HUES64 (cell line): ENCODE measurements at regions not wholly inside any gene's neighbourhood (a gene's known extent, or its start where the extent isn't known, plus 50 kb on each side); places are given as distances from the start of the nearest gene placed in this dataset.

Experiments
- H3K27ac ChIP-seq: 2 replicates; pipeline ENCODE4 v1.7.0; 2013; ENCODE audit warnings: low read depth, low read length, inconsistent platforms
- H3K27me3 ChIP-seq: 2 replicates; pipeline ENCODE4 v1.6.1; 2013; ENCODE audit warnings: mild to moderate bottlenecking, low read length; ENCODE audit not compliant: insufficient read depth
- H3K36me3 ChIP-seq: 2 replicates; pipeline ENCODE4 v1.6.1; 2013; ENCODE audit warnings: mild to moderate bottlenecking, low read length; ENCODE audit not compliant: insufficient read depth
- H3K4me1 ChIP-seq: 2 replicates; pipeline ENCODE4 v1.6.1; 2013; ENCODE audit warnings: mild to moderate bottlenecking, low read length, moderate library complexity; ENCODE audit not compliant: insufficient read depth
- H3K4me3 ChIP-seq: 2 replicates; pipeline ENCODE4 v1.5.1; 2013; ENCODE audit warnings: mild to moderate bottlenecking, low read length, moderate library complexity
- H3K9ac ChIP-seq: 2 replicates; pipeline ENCODE4 v1.6.1; 2013; ENCODE audit warnings: mild to moderate bottlenecking, low read depth, low read length
- H3K9me3 ChIP-seq: 2 replicates; pipeline ENCODE4 v1.6.1; 2013; ENCODE audit warnings: low read depth, low read length; ENCODE audit not compliant: insufficient read depth
- WGBS: fragments of 150-250, 120-280 bp; methylation state at CpG from one replicate; pipeline ENCODE4 v1.1.7; 2013; ENCODE audit warnings: missing lambda C conversion rate; 5-methylcytosine and 5-hydroxymethylcytosine counted together

GRCh38 chr14:51400139-51400538, 160.1 kb downstream of the TMX1 start:
- whole genome bisulfite sequencing: 76% methylated on average over 2 of the region's 2 CpGs
- Histone ChIP-seq H3K4me1 (peaks cover 8% of the 10 kb centered on the region; the same call in 1 of the 2 replicates), H3K4me3 (no peak overlapping the region), H3K27ac (no peak overlapping the region), H3K36me3 (no peaks in the 10 kb centered on the region), H3K9me3 (no peaks in the 10 kb centered on the region), H3K9ac (no peak overlapping the region), H3K27me3 (no peaks in the 10 kb centered on the region)

- 97% methylated on average over 2 of the region's 2 CpGs for WGBS
- H3K36me3 ChIP-seq: no peaks in the 10 kb centered on the region
- H3K9me3 ChIP-seq: no peaks in the 10 kb centered on the region
- H3K9ac ChIP-seq: no peak overlapping the region
- H3K27me3 ChIP-seq: no peaks in the 10 kb centered on the region
- H3K4me3 ChIP-seq: no peak overlapping the region
- no peak overlapping the region for H3K27ac ChIP-seq
- H3K4me1 ChIP-seq: no peaks in the 10 kb centered on the region
These were observed 161.2 kb downstream of the TMX1 start for GRCh38 chr14:51401272-51401671.

GRCh38 chr14:51401756-51402155, 161.7 kb downstream of the TMX1 start:
- Histone ChIP-seq H3K9ac (no peak overlapping the region), H3K4me3 (no peak overlapping the region), H3K9me3 (no peaks in the 10 kb centered on the region), H3K36me3 (no peaks in the 10 kb centered on the region), H3K4me1 (no peaks in the 10 kb centered on the region), H3K27ac (no peak overlapping the region), H3K27me3 (no peaks in the 10 kb centered on the region)
- 90% methylated on average over 2 of the region's 2 CpGs for WGBS

- Histone ChIP-seq H3K27ac (no peak overlapping the region), H3K9me3 (no peaks in the 10 kb centered on the region), H3K36me3 (no peaks in the 10 kb centered on the region), H3K27me3 (no peaks in the 10 kb centered on the region), H3K4me3 (no peak overlapping the region), H3K4me1 (peaks cover 6% of the 10 kb centered on the region; the same call in 1 of the 2 replicates), H3K9ac (no peak overlapping the region)
- WGBS: 58% methylated on average over 3 of the region's 3 CpGs
These were observed 170.8 kb downstream of the TMX1 start for GRCh38 chr14:51410897-51411296.

- H3K4me3 ChIP-seq: no peak overlapping the region
- peaks cover 4% of the 10 kb centered on the region; the same call in 1 of the 2 replicates for H3K4me1 ChIP-seq
These were observed 179.6 kb downstream of the TMX1 start for GRCh38 chr14:51419685-51420084.

GRCh38 chr14:51422704-51423103, 182.7 kb downstream of the TMX1 start:
- no peaks in the 10 kb centered on the region for H3K27me3 ChIP-seq
- WGBS: 96% methylated on average over 3 of the region's 3 CpGs
- peaks cover 19% of the 10 kb centered on the region for H3K9me3 ChIP-seq
- peaks cover 4% of the 10 kb centered on the region; the same call in 1 of the 2 replicates for H3K4me1 ChIP-seq
- H3K36me3 ChIP-seq: no peaks in the 10 kb centered on the region
- H3K9ac ChIP-seq: no peak overlapping the region
- H3K4me3 ChIP-seq: no peak overlapping the region
- no peak overlapping the region for H3K27ac ChIP-seq

More at GRCh38 chr14:51419685-51420084, 179.6 kb downstream of the TMX1 start:
- no peak overlapping the region for H3K27ac ChIP-seq
- 95% methylated on average over 7 of the region's 7 CpGs for WGBS
- H3K9me3 ChIP-seq: peaks cover 19% of the 10 kb centered on the region
- no peaks in the 10 kb centered on the region for H3K36me3 ChIP-seq
- H3K27me3 ChIP-seq: no peaks in the 10 kb centered on the region
- H3K9ac ChIP-seq: no peak overlapping the region

- 87% methylated on average over 3 of the region's 3 CpGs for WGBS
- Histone ChIP-seq H3K27ac (no peak overlapping the region), H3K27me3 (no peaks in the 10 kb centered on the region), H3K4me1 (peaks cover 4% of the 10 kb centered on the region; the same call in 1 of the 2 replicates), H3K9me3 (peaks cover 13% of the 10 kb centered on the region), H3K36me3 (no peaks in the 10 kb centered on the region), H3K9ac (no peak overlapping the region), H3K4me3 (no peak overlapping the region)
These were observed 184.0 kb downstream of the TMX1 start for GRCh38 chr14:51424041-51424440.

- no peak overlapping the region for H3K27ac ChIP-seq
- H3K4me3 ChIP-seq: no peak overlapping the region
- no peaks in the 10 kb centered on the region for H3K27me3 ChIP-seq
- peaks cover 6% of the 10 kb centered on the region for H3K9me3 ChIP-seq
- H3K4me1 ChIP-seq: peaks cover 4% of the 10 kb centered on the region; the same call in 1 of the 2 replicates
- H3K36me3 ChIP-seq: no peaks in the 10 kb centered on the region
- 76% methylated on average over 5 of the region's 5 CpGs for WGBS
- no peak overlapping the region for H3K9ac ChIP-seq
These were observed 184.7 kb downstream of the TMX1 start for GRCh38 chr14:51424561-51425251.

- no peak overlapping the region for H3K4me3 ChIP-seq
- H3K36me3 ChIP-seq: no peaks in the 10 kb centered on the region
- no peaks in the 10 kb centered on the region for H3K9me3 ChIP-seq
- WGBS: 88% methylated on average over 1 of the region's 1 CpG
- H3K27me3 ChIP-seq: no peaks in the 10 kb centered on the region
- H3K4me1 ChIP-seq: peaks cover 14% of the 10 kb centered on the region
- H3K9ac ChIP-seq: no peak overlapping the region
- H3K27ac ChIP-seq: no peak overlapping the region
These were observed 188.9 kb downstream of the TMX1 start for GRCh38 chr14:51428981-51429380.

- 69% methylated on average over 2 of the region's 4 CpGs for WGBS
- Histone ChIP-seq H3K27ac (no peak overlapping the region), H3K4me3 (no peak overlapping the region), H3K36me3 (no peaks in the 10 kb centered on the region), H3K9me3 (no peaks in the 10 kb centered on the region), H3K27me3 (no peaks in the 10 kb centered on the region), H3K4me1 (peaks cover 10% of the 10 kb centered on the region), H3K9ac (no peak overlapping the region)
These were observed 190.0 kb downstream of the TMX1 start for GRCh38 chr14:51430079-51430478.

- H3K36me3 ChIP-seq: no peaks in the 10 kb centered on the region
- no peaks in the 10 kb centered on the region for H3K27me3 ChIP-seq
- no peak overlapping the region for H3K9ac ChIP-seq
- H3K27ac ChIP-seq: no peak overlapping the region
- H3K4me3 ChIP-seq: no peak overlapping the region
- no peaks in the 10 kb centered on the region for H3K9me3 ChIP-seq
- peaks cover 10% of the 10 kb centered on the region for H3K4me1 ChIP-seq
- 55% methylated on average over 3 of the region's 3 CpGs for WGBS
These were observed 190.6 kb downstream of the TMX1 start for GRCh38 chr14:51430633-51431032.
